ENCODE measurements at regions not wholly inside any gene's neighbourhood (a gene's known extent, or its start where the extent isn't known, plus 50 kb on each side); places are given as distances from the start of the nearest gene placed in this dataset.
"Not testable (repeated sequence)": the region's sequence is repeated elsewhere in the genome, so short reads cannot be mapped to it uniquely, and the experiment has no call there.

GRCh38 chr16:33710696-33711087, 251.3 kb downstream of the TP53TG3F start:
- not testable (repeated sequence) for TF ChIP-seq CTCF, POLR2A (IDR thresholded peaks at IDR 0.05)

Measured in body of pancreas (tissue), 4 donors.